ENCODE measurements at regions not wholly inside any gene's neighbourhood (a gene's known extent, or its start where the extent isn't known, plus 50 kb on each side); places are given as distances from the start of the nearest gene placed in this dataset.
A peak's percentile ranks its signal among the peaks of the same experiment; 100 is the strongest.

GRCh38 chr9:529731-530130, 311.8 kb upstream of the DMRT1 start:
- intact Hi-C loops (cut with DNase I; ENCODE audit: low total_unique reads): no loop called here
- no peaks in the 10 kb centered on the region for H3K36me3 ChIP-seq
- no peak for DNase-seq
- no peak overlapping the region for H3K4me3 ChIP-seq
- H3K9me3 ChIP-seq: no peaks in the 10 kb centered on the region
- peaks cover 0 to 4% of the 10 kb centered on the region in 2 donors for H3K4me1 ChIP-seq
- no peak for TF ChIP-seq CTCF (IDR thresholded peaks at IDR 0.05)
- no peak for TF ChIP-seq POLR2A (IDR thresholded peaks at IDR 0.05)
- H3K27ac ChIP-seq: no peak overlapping the region
- H3K27me3 ChIP-seq: no peaks in the 10 kb centered on the region

- peaks cover 0 to 7% of the 10 kb centered on the region in 2 donors for H3K4me1 ChIP-seq
- H3K27ac ChIP-seq: peak overlapping the region in 1 of 2 donors; percentile 29
- no peaks in the 10 kb centered on the region for H3K36me3 ChIP-seq
- no peaks in the 10 kb centered on the region for H3K27me3 ChIP-seq
- no peak for TF ChIP-seq POLR2A (IDR thresholded peaks at IDR 0.05)
- TF ChIP-seq CTCF (IDR thresholded peaks at IDR 0.05): no peak
- no peak overlapping the region for H3K4me3 ChIP-seq
- intact Hi-C loops (cut with DNase I; ENCODE audit: low total_unique reads): no loop called here
- DNase-seq: no peak
- H3K9me3 ChIP-seq: no peaks in the 10 kb centered on the region
Observed at GRCh38 chr9:530681-531080, 310.8 kb upstream of the DMRT1 start.

GRCh38 chr9:532707-533106, 308.8 kb upstream of the DMRT1 start:
- Histone ChIP-seq H3K27me3 (no peaks in the 10 kb centered on the region), H3K27ac (peak overlapping the region in 1 of 2 donors; percentile 50), H3K4me1 (peaks cover 0 to 7% of the 10 kb centered on the region in 2 donors), H3K9me3 (no peaks in the 10 kb centered on the region), H3K36me3 (no peaks in the 10 kb centered on the region), H3K4me3 (no peak overlapping the region)
- no peak for TF ChIP-seq POLR2A (IDR thresholded peaks at IDR 0.05)
- no peak for TF ChIP-seq CTCF (IDR thresholded peaks at IDR 0.05)
- intact Hi-C loops (cut with DNase I; ENCODE audit: low total_unique reads): no loop called here
- DNase-seq: no peak

- no peaks in the 10 kb centered on the region for H3K36me3 ChIP-seq
Observed at GRCh38 chr9:534886-535285, 306.6 kb upstream of the DMRT1 start.

GRCh38 chr9:535356-535755, 306.1 kb upstream of the DMRT1 start:
- H3K36me3 ChIP-seq: no peaks in the 10 kb centered on the region
- no peak overlapping the region for H3K4me3 ChIP-seq
- intact Hi-C loops (cut with DNase I; ENCODE audit: low total_unique reads): no loop called here
- H3K4me1 ChIP-seq: peaks cover 0 to 7% of the 10 kb centered on the region in 2 donors
- H3K9me3 ChIP-seq: no peaks in the 10 kb centered on the region
- H3K27me3 ChIP-seq: no peaks in the 10 kb centered on the region
- no peak for DNase-seq
- peak overlapping the region in 1 of 2 donors; percentile 50 for H3K27ac ChIP-seq
- TF ChIP-seq POLR2A (IDR thresholded peaks at IDR 0.05) (no peak), CTCF (IDR thresholded peaks at IDR 0.05) (no peak)

More at GRCh38 chr9:534886-535285, 306.6 kb upstream of the DMRT1 start:
- no peaks in the 10 kb centered on the region for H3K27me3 ChIP-seq
- intact Hi-C loops (cut with DNase I; ENCODE audit: low total_unique reads): no loop called here
- H3K9me3 ChIP-seq: no peaks in the 10 kb centered on the region
- peak overlapping the region; percentile 22 to 50 for H3K27ac ChIP-seq
- peaks cover 0 to 7% of the 10 kb centered on the region in 2 donors for H3K4me1 ChIP-seq
- DNase-seq: no peak
- no peak for TF ChIP-seq CTCF (IDR thresholded peaks at IDR 0.05)
- TF ChIP-seq POLR2A (IDR thresholded peaks at IDR 0.05): no peak
- H3K4me3 ChIP-seq: no peak overlapping the region
